ENCODE measurements at regions not wholly inside any gene's neighbourhood (a gene's known extent, or its start where the extent isn't known, plus 50 kb on each side); places are given as distances from the start of the nearest gene placed in this dataset.
"Not testable (repeated sequence)": the region's sequence is repeated elsewhere in the genome, so short reads cannot be mapped to it uniquely, and the experiment has no call there.

DNA sequence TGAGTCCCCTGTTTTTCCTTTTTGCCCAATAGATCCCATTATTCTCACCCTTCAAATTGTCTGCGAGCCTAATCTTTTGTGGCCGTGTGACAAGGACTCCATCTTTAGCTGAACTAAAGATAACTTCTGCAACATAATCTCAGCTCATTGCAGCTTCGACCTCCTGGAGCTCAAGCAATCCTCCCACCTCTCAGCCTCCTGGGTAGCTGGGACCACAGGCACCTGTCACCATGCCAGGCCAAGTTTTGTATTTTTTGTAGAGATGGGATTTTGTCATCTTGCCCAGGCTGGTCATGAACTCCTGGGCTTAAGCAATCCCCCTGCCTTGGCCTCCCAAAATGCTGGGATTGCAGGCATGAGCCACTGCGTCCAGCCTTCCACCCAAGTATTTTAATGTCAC lies 161.0 kb downstream of the GJA1 start:
- no peaks in the 10 kb centered on the region for H3K9me3 Mint-ChIP-seq
- no peak overlapping the region for H3K4me3 Mint-ChIP-seq
- H3K27ac Mint-ChIP-seq, result no peak overlapping the region
- no peaks in the 10 kb centered on the region for H3K27me3 Mint-ChIP-seq (ENCODE audit: low read depth)
- H3K4me1 Mint-ChIP-seq (ENCODE audit: low read depth), result no peaks in the 10 kb centered on the region
- H3K36me3 Mint-ChIP-seq (ENCODE audit: low read depth), result no peaks in the 10 kb centered on the region

DNA sequence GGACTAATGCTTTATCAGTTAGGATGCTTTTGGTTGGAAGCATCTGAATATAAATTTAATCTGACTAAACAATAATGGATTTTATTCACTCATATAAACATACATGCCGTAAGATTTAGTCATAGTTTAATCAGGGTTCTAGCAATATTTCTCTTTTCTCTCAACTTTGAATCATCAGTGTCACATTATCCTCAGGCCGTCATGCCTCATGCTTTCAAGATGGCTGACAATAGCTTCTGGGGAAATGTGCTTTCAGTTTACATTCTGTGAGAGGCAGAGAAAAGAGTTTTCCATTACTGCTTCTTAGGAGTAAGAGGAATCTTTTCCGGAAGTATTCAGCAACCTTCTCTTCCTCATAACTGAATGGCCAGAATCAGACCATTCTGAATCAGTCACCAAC lies 162.2 kb downstream of the GJA1 start:
- Mint-ChIP-seq H3K4me3 (no peak overlapping the region), H3K27me3 (ENCODE audit: low read depth) (no peaks in the 10 kb centered on the region), H3K36me3 (ENCODE audit: low read depth) (no peaks in the 10 kb centered on the region), H3K9me3 (no peaks in the 10 kb centered on the region), H3K4me1 (ENCODE audit: low read depth) (no peaks in the 10 kb centered on the region), H3K27ac (no peak overlapping the region)

DNA sequence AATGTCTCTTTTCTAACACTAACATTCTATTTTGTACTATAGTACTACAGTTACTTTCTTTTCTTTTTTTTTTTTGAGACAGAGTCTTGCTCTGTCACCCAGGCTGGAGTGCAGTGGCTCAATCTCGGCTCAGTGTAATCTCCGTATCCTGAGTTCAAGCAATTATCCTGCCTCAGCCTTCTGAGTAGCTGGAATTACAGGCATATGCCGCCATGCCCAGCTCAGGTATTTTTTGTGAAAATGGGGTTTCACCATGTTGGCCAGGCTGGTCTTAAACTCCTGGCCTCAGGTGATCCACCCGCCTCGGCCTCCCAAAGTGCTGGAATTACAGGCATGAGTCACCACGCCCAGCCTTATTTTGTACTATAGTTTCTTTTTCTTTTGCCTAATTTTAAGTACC lies 163.9 kb downstream of the GJA1 start:
- not testable (repeated sequence) for H3K27ac Mint-ChIP-seq; H3K4me3 Mint-ChIP-seq; H3K27me3 Mint-ChIP-seq (ENCODE audit: low read depth); H3K36me3 Mint-ChIP-seq (ENCODE audit: low read depth); H3K4me1 Mint-ChIP-seq (ENCODE audit: low read depth); H3K9me3 Mint-ChIP-seq

GRCh38 chr6:121600389-121601168 lies 165.1 kb downstream of the GJA1 start:
- Mint-ChIP-seq H3K27me3 (ENCODE audit: low read depth) (no peaks in the 10 kb centered on the region), H3K4me3 (no peak overlapping the region), H3K9me3 (no peaks in the 10 kb centered on the region), H3K4me1 (ENCODE audit: low read depth) (no peaks in the 10 kb centered on the region), H3K27ac (no peak overlapping the region), H3K36me3 (ENCODE audit: low read depth) (no peaks in the 10 kb centered on the region)

DNA sequence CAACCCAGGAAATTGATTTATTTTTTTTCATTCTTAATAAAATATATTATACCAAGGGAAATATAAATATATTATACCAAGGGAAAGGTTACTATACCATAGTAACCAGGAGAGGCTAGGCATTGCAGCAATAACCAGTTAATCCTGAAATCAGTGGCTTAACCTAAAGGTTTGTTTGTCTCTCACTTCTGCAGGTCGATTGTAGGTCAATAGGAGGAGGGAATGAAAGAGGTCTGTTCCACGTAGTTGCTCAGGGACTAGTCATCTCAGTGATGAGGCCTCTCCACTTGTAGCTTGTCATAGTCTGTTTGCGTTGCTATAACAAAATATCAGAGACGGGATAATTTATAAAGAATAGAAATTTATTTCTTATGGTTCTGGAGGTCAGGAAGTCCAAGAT lies 168.0 kb downstream of the GJA1 start:
- Mint-ChIP-seq H3K4me3 (no peak overlapping the region), H3K27ac (no peak overlapping the region), H3K4me1 (ENCODE audit: low read depth) (no peaks in the 10 kb centered on the region), H3K36me3 (ENCODE audit: low read depth) (no peaks in the 10 kb centered on the region), H3K27me3 (ENCODE audit: low read depth) (no peaks in the 10 kb centered on the region), H3K9me3 (no peaks in the 10 kb centered on the region)

DNA sequence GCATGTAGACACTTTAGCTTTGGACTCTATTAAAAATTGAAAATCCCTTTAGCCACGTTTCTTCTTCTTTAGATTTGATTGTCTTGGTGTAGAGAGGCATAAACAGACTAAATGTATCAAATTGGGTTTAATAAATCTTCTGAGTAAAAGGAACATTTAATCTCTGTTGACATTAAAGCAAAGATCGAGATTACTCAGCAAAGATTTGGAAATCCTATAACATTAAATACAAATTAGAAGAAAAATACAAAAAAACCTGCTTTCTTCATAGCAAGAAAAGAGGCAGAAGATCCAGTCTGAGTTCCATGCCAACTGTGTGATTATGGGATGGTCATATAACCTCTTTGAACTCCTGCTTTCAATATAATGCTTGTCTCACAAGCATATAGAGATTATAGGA lies 172.3 kb downstream of the GJA1 start:
- Mint-ChIP-seq H3K27ac (no peak overlapping the region), H3K4me1 (ENCODE audit: low read depth) (no peaks in the 10 kb centered on the region), H3K27me3 (ENCODE audit: low read depth) (no peaks in the 10 kb centered on the region), H3K4me3 (no peak overlapping the region), H3K9me3 (no peaks in the 10 kb centered on the region), H3K36me3 (ENCODE audit: low read depth) (no peaks in the 10 kb centered on the region)

DNA sequence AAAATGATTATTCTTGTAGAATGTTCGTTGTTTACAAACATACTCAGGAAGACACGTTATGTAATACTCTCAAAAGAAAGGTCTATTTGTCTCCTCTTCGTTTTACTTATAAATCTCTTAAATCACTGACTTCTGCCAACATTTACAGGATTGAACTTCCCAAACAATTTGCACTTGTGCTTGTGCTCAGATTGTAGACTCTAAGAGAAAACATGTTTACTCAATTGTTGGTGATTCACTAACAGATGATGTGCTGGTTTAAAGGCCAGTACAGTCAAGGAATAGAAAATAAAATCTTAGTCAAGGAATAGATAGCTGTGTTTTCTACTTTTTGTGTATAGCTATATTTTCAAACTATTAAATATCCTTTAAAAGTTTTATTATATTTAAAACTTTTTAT lies 172.8 kb downstream of the GJA1 start:
- no peak overlapping the region for H3K27ac Mint-ChIP-seq

GRCh38 chr6:121609281-121609680 lies 173.8 kb downstream of the GJA1 start:
- H3K9me3 Mint-ChIP-seq, result no peaks in the 10 kb centered on the region
- no peak overlapping the region for H3K4me3 Mint-ChIP-seq
- H3K4me1 Mint-ChIP-seq (ENCODE audit: low read depth), result no peaks in the 10 kb centered on the region
- no peaks in the 10 kb centered on the region for H3K36me3 Mint-ChIP-seq (ENCODE audit: low read depth)
- H3K27ac Mint-ChIP-seq, result no peak overlapping the region
- no peaks in the 10 kb centered on the region for H3K27me3 Mint-ChIP-seq (ENCODE audit: low read depth)

More for the DNA sequence above, 172.8 kb downstream of the GJA1 start:
- Mint-ChIP-seq H3K36me3 (ENCODE audit: low read depth) (no peaks in the 10 kb centered on the region), H3K4me1 (ENCODE audit: low read depth) (no peaks in the 10 kb centered on the region), H3K4me3 (no peak overlapping the region), H3K9me3 (no peaks in the 10 kb centered on the region), H3K27me3 (ENCODE audit: low read depth) (no peaks in the 10 kb centered on the region)

DNA sequence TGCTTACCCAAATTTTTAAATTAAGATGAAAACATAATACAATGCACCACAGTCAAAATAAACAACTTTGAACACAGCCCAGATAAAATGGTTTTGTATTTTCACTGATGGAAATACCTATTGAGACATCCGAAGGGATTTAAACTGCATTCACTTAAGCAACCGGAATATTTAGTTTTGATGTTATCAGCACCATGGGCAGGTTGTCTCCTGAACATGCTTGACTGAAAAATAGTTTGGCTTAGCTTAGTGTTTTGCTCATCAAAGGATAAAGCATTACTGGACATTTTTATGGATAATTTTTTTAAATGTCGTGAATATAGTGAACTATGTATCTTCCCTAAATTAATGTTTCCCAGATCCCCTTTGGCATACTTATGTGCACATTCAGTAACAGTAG lies 177.5 kb downstream of the GJA1 start:
- Mint-ChIP-seq H3K4me3 (no peak overlapping the region), H3K9me3 (no peaks in the 10 kb centered on the region), H3K36me3 (ENCODE audit: low read depth) (no peaks in the 10 kb centered on the region), H3K27ac (no peak overlapping the region), H3K4me1 (ENCODE audit: low read depth) (no peaks in the 10 kb centered on the region), H3K27me3 (ENCODE audit: low read depth) (no peaks in the 10 kb centered on the region)

GRCh38 chr6:121614115-121614514 lies 178.7 kb downstream of the GJA1 start:
- no peaks in the 10 kb centered on the region for H3K9me3 Mint-ChIP-seq
- H3K4me3 Mint-ChIP-seq, result no peak overlapping the region
- H3K27ac Mint-ChIP-seq, result no peak overlapping the region
- H3K4me1 Mint-ChIP-seq (ENCODE audit: low read depth), result no peaks in the 10 kb centered on the region
- H3K36me3 Mint-ChIP-seq (ENCODE audit: low read depth), result no peaks in the 10 kb centered on the region
- no peaks in the 10 kb centered on the region for H3K27me3 Mint-ChIP-seq (ENCODE audit: low read depth)

DNA sequence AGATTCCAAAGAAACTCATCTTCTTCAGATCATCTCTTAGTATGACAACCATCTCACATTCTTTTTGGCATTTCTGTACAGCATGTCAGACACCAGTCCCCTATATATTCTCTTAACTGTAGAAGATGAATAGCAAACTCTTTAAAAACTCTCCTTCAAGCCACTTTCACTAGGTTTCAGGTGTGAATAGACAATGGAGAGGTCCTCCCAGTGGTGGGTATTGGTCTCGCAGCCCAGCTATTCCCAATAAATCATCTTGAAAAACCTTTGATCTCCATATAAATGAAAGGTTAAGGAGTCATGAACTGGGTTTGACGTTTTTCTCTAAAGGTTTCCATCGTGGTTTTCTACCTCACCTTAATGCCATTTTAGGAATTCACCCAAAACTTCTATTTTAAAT lies 180.0 kb downstream of the GJA1 start:
- Mint-ChIP-seq H3K4me1 (ENCODE audit: low read depth) (no peaks in the 10 kb centered on the region), H3K4me3 (no peak overlapping the region), H3K36me3 (ENCODE audit: low read depth) (no peaks in the 10 kb centered on the region), H3K9me3 (no peaks in the 10 kb centered on the region), H3K27ac (no peak overlapping the region), H3K27me3 (ENCODE audit: low read depth) (no peaks in the 10 kb centered on the region)

DNA sequence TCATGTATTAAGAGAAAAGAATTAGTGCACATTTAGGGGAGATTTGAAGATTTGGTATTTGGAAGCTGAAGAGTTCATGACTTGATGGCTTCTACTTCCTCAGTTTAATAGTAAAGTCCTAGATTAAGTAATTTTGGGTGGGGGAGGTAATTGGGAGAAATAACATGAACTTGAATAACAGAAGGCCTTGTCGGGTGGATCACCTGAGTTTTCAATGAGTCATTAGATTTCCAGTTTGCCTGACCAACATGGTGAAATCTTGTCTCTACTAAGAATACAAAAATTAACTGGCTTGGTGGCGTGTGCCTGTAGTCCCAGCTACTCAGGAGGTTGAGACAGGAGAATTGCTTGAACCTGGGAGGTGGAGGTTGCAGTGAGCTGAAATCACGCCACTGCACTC lies 181.0 kb downstream of the GJA1 start:
- Mint-ChIP-seq H3K36me3 (ENCODE audit: low read depth) (no peaks in the 10 kb centered on the region), H3K27me3 (ENCODE audit: low read depth) (no peaks in the 10 kb centered on the region), H3K4me3 (no peak overlapping the region), H3K27ac (no peak overlapping the region), H3K4me1 (ENCODE audit: low read depth) (no peaks in the 10 kb centered on the region), H3K9me3 (no peaks in the 10 kb centered on the region)

GRCh38 chr6:121617388-121617787 lies 181.9 kb downstream of the GJA1 start:
- Mint-ChIP-seq H3K27ac (no peak overlapping the region), H3K4me1 (ENCODE audit: low read depth) (no peaks in the 10 kb centered on the region)

DNA sequence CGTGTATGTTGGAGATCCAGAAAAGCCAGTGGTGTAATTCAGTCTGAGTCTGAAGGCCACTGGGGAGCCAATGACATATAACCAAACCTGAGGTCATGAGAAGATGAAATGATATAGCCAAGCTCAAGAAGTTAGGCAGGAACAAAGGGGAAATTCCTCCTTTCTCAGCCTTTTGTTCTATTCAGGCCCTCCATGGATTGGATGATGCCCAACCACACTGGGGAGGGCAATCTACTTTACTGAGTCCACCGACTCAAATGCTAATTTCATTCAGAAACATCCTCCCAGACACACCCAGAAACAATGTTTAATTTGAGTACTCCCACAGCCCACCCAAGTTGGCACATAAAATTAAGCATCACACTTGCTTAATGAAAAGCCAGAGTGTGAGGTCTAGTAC lies 183.6 kb downstream of the GJA1 start:
- Mint-ChIP-seq H3K4me3 (no peak overlapping the region), H3K9me3 (no peaks in the 10 kb centered on the region), H3K4me1 (ENCODE audit: low read depth) (no peaks in the 10 kb centered on the region), H3K27ac (no peak overlapping the region), H3K36me3 (ENCODE audit: low read depth) (no peaks in the 10 kb centered on the region), H3K27me3 (ENCODE audit: low read depth) (no peaks in the 10 kb centered on the region)

More at GRCh38 chr6:121617388-121617787, 181.9 kb downstream of the GJA1 start:
- H3K4me3 Mint-ChIP-seq, result no peak overlapping the region
- no peaks in the 10 kb centered on the region for H3K27me3 Mint-ChIP-seq (ENCODE audit: low read depth)
- no peaks in the 10 kb centered on the region for H3K9me3 Mint-ChIP-seq
- no peaks in the 10 kb centered on the region for H3K36me3 Mint-ChIP-seq (ENCODE audit: low read depth)

- Mint-ChIP-seq H3K4me3 (no peak overlapping the region), H3K36me3 (ENCODE audit: low read depth) (no peaks in the 10 kb centered on the region), H3K27me3 (ENCODE audit: low read depth) (no peaks in the 10 kb centered on the region), H3K4me1 (ENCODE audit: low read depth) (no peaks in the 10 kb centered on the region), H3K27ac (no peak overlapping the region), H3K9me3 (no peaks in the 10 kb centered on the region)
These were observed 184.7 kb downstream of the GJA1 start for GRCh38 chr6:121619987-121620740.

Data from T-helper 1 cell treated with Interleukin-12 subunit alpha and Interleukin-12 subunit beta and Interleukin-4 antibody, amounts not matched to agents 30 μg/mL and 1 μg/mL, for 36 hours (primary cell).